GM10266 (cell line): ENCODE measurements at regions not wholly inside any gene's neighbourhood (a gene's known extent, or its start where the extent isn't known, plus 50 kb on each side); places are given as distances from the start of the nearest gene placed in this dataset.

Experiments
- DNase-seq: peaks from one replicate; pipeline ENCODE4 v3.0.0; 2012; ENCODE audit errors: extremely low spot score
- TF ChIP-seq, protein P1 (sequence below): IDR thresholded peaks from 2 replicates; pipeline ENCODE4 v1.5.1; 2012; ENCODE audit warnings: mild to moderate bottlenecking, low read depth; ENCODE audit not compliant: control insufficient read depth, insufficient read depth; ENCODE audit errors: missing control alignments

GRCh38 chr6:163779727-163780284 is 365.3 kb downstream of the QKI start:
- no peak for DNase-seq
- TF ChIP-seq, protein P1, sequence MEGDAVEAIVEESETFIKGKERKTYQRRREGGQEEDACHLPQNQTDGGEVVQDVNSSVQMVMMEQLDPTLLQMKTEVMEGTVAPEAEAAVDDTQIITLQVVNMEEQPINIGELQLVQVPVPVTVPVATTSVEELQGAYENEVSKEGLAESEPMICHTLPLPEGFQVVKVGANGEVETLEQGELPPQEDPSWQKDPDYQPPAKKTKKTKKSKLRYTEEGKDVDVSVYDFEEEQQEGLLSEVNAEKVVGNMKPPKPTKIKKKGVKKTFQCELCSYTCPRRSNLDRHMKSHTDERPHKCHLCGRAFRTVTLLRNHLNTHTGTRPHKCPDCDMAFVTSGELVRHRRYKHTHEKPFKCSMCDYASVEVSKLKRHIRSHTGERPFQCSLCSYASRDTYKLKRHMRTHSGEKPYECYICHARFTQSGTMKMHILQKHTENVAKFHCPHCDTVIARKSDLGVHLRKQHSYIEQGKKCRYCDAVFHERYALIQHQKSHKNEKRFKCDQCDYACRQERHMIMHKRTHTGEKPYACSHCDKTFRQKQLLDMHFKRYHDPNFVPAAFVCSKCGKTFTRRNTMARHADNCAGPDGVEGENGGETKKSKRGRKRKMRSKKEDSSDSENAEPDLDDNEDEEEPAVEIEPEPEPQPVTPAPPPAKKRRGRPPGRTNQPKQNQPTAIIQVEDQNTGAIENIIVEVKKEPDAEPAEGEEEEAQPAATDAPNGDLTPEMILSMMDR, result no peak

DNA sequence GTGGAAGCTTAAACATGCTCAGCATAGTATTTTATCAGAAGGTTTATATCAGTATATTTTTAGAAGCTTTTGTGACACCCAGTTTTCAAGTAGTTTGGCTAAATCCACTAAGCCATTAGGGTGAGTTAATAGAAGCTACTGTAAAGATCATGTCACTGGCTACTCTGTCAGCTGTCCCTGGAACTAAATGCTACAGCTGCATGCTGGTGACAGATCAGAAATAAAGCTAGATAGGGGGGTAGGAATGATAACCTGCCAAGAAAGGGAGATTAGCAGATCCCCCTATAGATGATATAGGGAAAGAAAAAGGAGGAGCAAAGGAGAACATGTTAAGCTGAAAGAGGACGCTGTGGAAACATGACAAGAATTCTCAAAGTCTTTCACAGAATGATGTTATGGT is 363.2 kb downstream of the QKI start:
- no peak for DNase-seq

DNA sequence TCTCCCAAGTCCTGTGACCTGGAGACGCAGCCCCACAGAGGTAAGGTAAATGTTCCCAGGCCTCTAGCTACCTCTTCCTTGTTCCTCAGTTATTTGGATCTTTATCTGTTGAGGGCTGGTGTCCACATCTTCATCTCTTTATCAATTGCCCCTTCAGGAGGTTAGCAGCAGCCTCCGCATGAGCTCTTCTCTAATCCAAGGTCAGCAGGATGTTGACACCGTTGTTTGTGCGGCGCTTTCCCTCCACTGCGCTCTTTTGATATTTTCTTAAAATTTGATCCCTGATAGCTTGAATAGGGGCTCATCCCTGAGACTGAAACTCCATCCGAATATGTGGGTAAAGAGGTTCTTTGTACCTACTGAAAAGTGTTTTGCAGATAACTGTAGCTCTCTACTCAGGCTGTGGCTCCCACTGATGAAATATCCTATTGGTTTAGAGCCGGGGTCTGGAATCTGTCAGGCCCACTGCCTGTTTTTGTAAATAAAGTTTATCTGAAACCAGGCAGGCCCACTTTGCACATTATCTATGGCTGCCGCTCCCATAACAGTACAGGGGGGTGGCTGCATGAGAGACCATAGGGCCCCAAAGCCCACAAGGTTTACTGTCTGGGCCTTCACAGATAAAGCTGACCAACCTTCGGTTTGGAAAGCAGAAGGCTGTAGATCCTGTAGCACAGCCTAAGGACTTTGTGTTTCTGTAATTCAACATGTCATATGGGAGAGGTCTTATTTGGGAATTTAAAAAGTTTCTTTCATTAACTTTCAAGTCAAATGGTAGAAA is 362.6 kb downstream of the QKI start:
- TF ChIP-seq, protein P1, result no peak
- DNase-seq, result no peak

More for the DNA sequence above, 363.2 kb downstream of the QKI start:
- TF ChIP-seq, protein P1, result no peak

DNA sequence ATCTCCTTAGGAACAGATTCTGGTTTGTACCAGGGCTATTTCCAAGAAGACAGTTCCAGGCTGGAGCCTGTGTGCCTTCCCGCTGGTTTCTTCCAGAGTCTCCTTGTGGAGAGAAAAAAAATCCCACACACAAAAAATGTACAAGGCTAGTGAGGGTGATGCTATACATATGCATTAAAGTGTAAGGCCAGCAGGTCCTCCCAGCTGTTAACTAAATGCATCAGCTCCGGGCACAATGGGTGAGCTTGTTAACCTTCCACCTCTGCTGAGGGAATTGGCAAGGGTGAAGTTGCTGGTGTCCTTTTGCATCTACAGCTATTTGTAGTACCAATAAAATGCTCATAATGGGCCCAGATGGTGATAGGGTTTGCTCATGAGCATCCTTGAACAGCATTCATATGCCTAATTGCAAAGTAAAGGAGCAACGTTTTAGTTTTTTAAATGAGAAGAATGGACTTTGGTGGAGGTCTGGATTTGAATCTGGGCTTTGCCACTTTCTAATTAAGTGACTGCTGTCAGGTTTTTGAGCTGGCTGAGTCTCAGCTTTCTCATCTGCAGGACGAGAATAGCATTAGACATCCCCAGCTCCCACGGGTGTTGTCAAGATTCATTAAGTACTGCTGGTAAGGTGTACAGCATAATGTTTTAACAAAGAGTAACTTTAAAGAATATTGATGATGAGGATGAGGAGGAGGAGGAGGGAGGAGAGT is 361.8 kb downstream of the QKI start:
- TF ChIP-seq, protein P1, result no peak
- DNase-seq, result no peak

GRCh38 chr6:163775313-163775712 is 360.8 kb downstream of the QKI start:
- no peak for DNase-seq
- TF ChIP-seq, protein P1, result no peak

DNA sequence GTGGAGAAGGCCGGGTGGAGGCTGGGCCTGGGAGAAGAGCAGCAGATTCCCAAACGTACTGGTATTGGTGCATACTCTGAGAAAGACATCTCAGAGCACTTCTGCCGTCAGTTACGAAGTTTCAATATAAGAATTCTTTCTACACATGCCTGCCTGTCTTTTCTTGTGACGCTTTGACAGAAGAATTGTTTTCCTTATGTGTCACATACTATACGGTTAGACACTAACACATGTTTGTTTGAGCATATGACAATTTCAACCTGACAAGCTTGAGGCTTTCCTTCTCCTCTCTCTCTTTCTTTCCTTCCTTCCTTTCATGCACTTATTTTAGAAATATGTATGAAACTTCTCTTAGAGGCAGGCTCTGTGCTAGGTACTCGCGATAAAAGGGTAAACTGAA is 360.0 kb downstream of the QKI start:
- TF ChIP-seq, protein P1, result no peak
- DNase-seq, result no peak

DNA sequence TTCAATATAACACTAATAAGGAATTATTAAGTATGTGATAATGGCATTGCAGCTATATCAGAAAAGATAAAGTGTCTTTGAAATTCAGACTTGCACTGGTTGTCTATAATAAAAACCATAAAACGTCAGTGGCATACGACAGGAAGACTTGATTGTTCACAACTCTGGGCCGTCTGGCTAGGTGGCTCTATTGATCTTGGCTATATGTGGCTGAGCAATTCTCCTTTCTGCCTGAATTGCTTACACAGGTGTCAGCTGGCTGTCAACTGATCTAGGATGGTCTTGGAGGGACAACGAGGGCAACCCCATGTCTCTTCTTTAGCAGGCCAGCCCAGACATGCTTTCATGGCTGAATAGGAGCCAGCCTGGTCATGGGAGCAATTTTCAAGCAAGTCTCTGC is 359.1 kb downstream of the QKI start:
- DNase-seq, result no peak
- TF ChIP-seq, protein P1, result no peak
